Hepatocyte (in vitro differentiated cells): ENCODE measurements at regions not wholly inside any gene's neighbourhood (a gene's known extent, or its start where the extent isn't known, plus 50 kb on each side); places are given as distances from the start of the nearest gene placed in this dataset.
"Not testable (repeated sequence)": the region's sequence is repeated elsewhere in the genome, so short reads cannot be mapped to it uniquely, and the experiment has no call there.

Experiments
- DNase-seq: peaks from one replicate; pipeline ENCODE4 v3.0.0-alpha.2; 2016; ENCODE audit warnings: low spot score
- H2AFZ ChIP-seq: fragments of 200-600 bp; sonication (generic); 2 replicates; pipeline ENCODE4 v1.6.0; 2016; ENCODE audit warnings: antibody characterized with exemption, mild to moderate bottlenecking
- H3K27ac ChIP-seq: fragments of 200-600 bp; sonication (generic); 2 replicates; pipeline ENCODE4 v1.5.1; 2016; ENCODE audit warnings: mild to moderate bottlenecking
- H3K27me3 ChIP-seq: fragments of 200-600 bp; sonication (generic); 2 replicates; pipeline ENCODE4 v1.6.1; 2016
- H3K36me3 ChIP-seq: fragments of 200-600 bp; sonication (generic); replicated peaks from 2 replicates; pipeline ENCODE4 v1.5.1; 2016; ENCODE audit warnings: low read depth; ENCODE audit not compliant: insufficient read depth
- H3K4me1 ChIP-seq: fragments of 200-600 bp; sonication (generic); 2 replicates; pipeline ENCODE4 v1.5.1; 2016; ENCODE audit warnings: mild to moderate bottlenecking, moderate library complexity; ENCODE audit not compliant: insufficient read depth
- H3K4me2 ChIP-seq: fragments of 200-600 bp; sonication (generic); 2 replicates; pipeline ENCODE4 v1.6.0; 2016
- H3K4me3 ChIP-seq: fragments of 200-600 bp; sonication (generic); 2 replicates; pipeline ENCODE4 v1.5.1; 2016; ENCODE audit warnings: mild to moderate bottlenecking
- H3K79me2 ChIP-seq: fragments of 200-600 bp; sonication (generic); 2 replicates; pipeline ENCODE4 v1.6.0; 2017; ENCODE audit warnings: mild to moderate bottlenecking
- H3K9me2 ChIP-seq: fragments of 200-600 bp; sonication (generic); replicated peaks from 2 replicates; pipeline ENCODE4 v1.6.0; 2017; ENCODE audit warnings: mild to moderate bottlenecking; ENCODE audit not compliant: insufficient read depth
- H3K9me3 ChIP-seq: fragments of 200-600 bp; sonication (generic); 2 replicates; pipeline ENCODE4 v1.5.1; 2016; ENCODE audit warnings: low read depth, mild to moderate bottlenecking
- H4K20me1 ChIP-seq: fragments of 200-600 bp; sonication (generic); 2 replicates; pipeline ENCODE4 v1.6.0; 2016; ENCODE audit warnings: mild to moderate bottlenecking; ENCODE audit not compliant: insufficient read depth, poor library complexity, severe bottlenecking
- CTCF ChIP-seq: fragments of 200-600 bp; sonication (generic); IDR thresholded peaks from 2 replicates; pipeline ENCODE4 v1.5.1; 2016; ENCODE audit warnings: antibody characterized with exemption, mild to moderate bottlenecking; ENCODE audit not compliant: poor library complexity
- EZH2 ChIP-seq: fragments of 200-600 bp; sonication (generic); IDR thresholded peaks from 2 replicates; pipeline ENCODE4 v1.6.1; 2016; ENCODE audit warnings: antibody characterized with exemption, mild to moderate bottlenecking, borderline replicate concordance
- EZH2phosphoT487 ChIP-seq: fragments of 200-600 bp; sonication (generic); IDR thresholded peaks from one replicate; pipeline ENCODE4 v1.6.1; 2018; ENCODE audit warnings: antibody characterized with exemption, mild to moderate bottlenecking, low read depth, moderate library complexity; ENCODE audit not compliant: unreplicated experiment, severe bottlenecking
- WGBS: methylation state at CpG from one replicate; pipeline ENCODE4 v1.1.6; 2016; ENCODE audit warnings: low lambda C conversion rate; ENCODE audit errors: missing lambda C conversion rate; 5-methylcytosine and 5-hydroxymethylcytosine counted together

GRCh38 chr1:157353546-157353945 lies 198.8 kb downstream of the FCRL5 start:
- no peak for DNase-seq
- TF ChIP-seq CTCF: no peak
- TF ChIP-seq EZH2phosphoT487: no peak
- no peak for TF ChIP-seq EZH2

GRCh38 chr1:157352817-157353408 lies 199.4 kb downstream of the FCRL5 start:
- Histone ChIP-seq H3K36me3 (no peaks in the 10 kb centered on the region), H3K79me2 (no peaks in the 10 kb centered on the region), H3K9me3 (no peaks in the 10 kb centered on the region), H3K4me3 (no peak overlapping the region), H3K27me3 (no peaks in the 10 kb centered on the region), H3K4me1 (no peaks in the 10 kb centered on the region), H2AFZ (no peak overlapping the region), H3K4me2 (no peak overlapping the region), H3K9me2 (no peaks in the 10 kb centered on the region), H3K27ac (no peak overlapping the region), H4K20me1 (no peaks in the 10 kb centered on the region)
- no peak for DNase-seq
- WGBS: 92% methylated on average over 1 of the region's 1 CpG
- TF ChIP-seq CTCF: no peak
- TF ChIP-seq EZH2: no peak
- no peak for TF ChIP-seq EZH2phosphoT487

More at GRCh38 chr1:157353546-157353945, 198.8 kb downstream of the FCRL5 start:
- Histone ChIP-seq H3K4me3 (no peak overlapping the region), H4K20me1 (no peaks in the 10 kb centered on the region), H3K9me2 (no peaks in the 10 kb centered on the region), H3K36me3 (no peaks in the 10 kb centered on the region), H3K27ac (no peak overlapping the region), H3K4me2 (no peak overlapping the region), H3K27me3 (no peaks in the 10 kb centered on the region), H2AFZ (no peak overlapping the region), H3K9me3 (no peaks in the 10 kb centered on the region), H3K4me1 (no peaks in the 10 kb centered on the region), H3K79me2 (no peaks in the 10 kb centered on the region)
- WGBS: 91% methylated on average over 2 of the region's 2 CpGs

- Histone ChIP-seq H4K20me1 (no peaks in the 10 kb centered on the region), H3K27ac (no peak overlapping the region), H3K27me3 (no peaks in the 10 kb centered on the region), H3K9me2 (no peaks in the 10 kb centered on the region), H3K4me1 (no peaks in the 10 kb centered on the region), H3K9me3 (no peaks in the 10 kb centered on the region), H3K4me3 (no peak overlapping the region), H2AFZ (no peak overlapping the region), H3K36me3 (no peaks in the 10 kb centered on the region), H3K79me2 (no peaks in the 10 kb centered on the region), H3K4me2 (no peak overlapping the region)
- TF ChIP-seq EZH2phosphoT487: no peak
- no peak for DNase-seq
- WGBS: 98% methylated on average over 3 of the region's 3 CpGs
These were observed 200.1 kb downstream of the FCRL5 start for GRCh38 chr1:157352216-157352615.

GRCh38 chr1:157351800-157352199 lies 200.5 kb downstream of the FCRL5 start:
- H3K4me3 ChIP-seq, H3K36me3 ChIP-seq, DNase-seq, H2AFZ ChIP-seq, H4K20me1 ChIP-seq, H3K4me1 ChIP-seq, H3K9me2 ChIP-seq, H3K27ac ChIP-seq, H3K9me3 ChIP-seq, H3K79me2 ChIP-seq, H3K4me2 ChIP-seq, H3K27me3 ChIP-seq: not testable (repeated sequence)
- 87% methylated on average over 2 of the region's 2 CpGs for WGBS
